ENCODE measurements at regions not wholly inside any gene's neighbourhood (a gene's known extent, or its start where the extent isn't known, plus 50 kb on each side); places are given as distances from the start of the nearest gene placed in this dataset.

- TF ChIP-seq EZH2 (IDR thresholded peaks at IDR 0.05; ENCODE audit: insufficient read depth, poor library complexity, severe bottlenecking) (no peak), EZH2phosphoT487 (IDR thresholded peaks at IDR 0.05; ENCODE audit: insufficient read depth, low read depth) (no peak)
Measured at GRCh38 chr7:79736418-79736817, 283.0 kb upstream of the MAGI2 start.

Measured in GM23248 (cell line).